CD4-positive, alpha-beta T cell (primary cell): ENCODE measurements at regions not wholly inside any gene's neighbourhood (a gene's known extent, or its start where the extent isn't known, plus 50 kb on each side); places are given as distances from the start of the nearest gene placed in this dataset.

Source experiments
- ATAC-seq: fragments of 200-7000 bp; cut with Tn5 transposase; one replicate; pipeline ENCODE4 v1.10.0; 2022; ENCODE audit warnings: mild to moderate bottlenecking; ENCODE audit not compliant: poor library complexity
- CTCF ChIA-PET: fragments of 350-600 bp; sonication (Branson Sonifier 250); formaldehyde crosslinking; loops from one replicate; lab custom pipeline; 2021; ENCODE audit warnings: antibody characterized with exemption, inconsistent platforms; lab: Charles Lee
- POLR2A ChIA-PET: fragments of 350-600 bp; sonication (Branson Sonifier 250); formaldehyde crosslinking; loops from one replicate; lab custom pipeline; 2021; ENCODE audit warnings: antibody characterized with exemption, inconsistent platforms; lab: Charles Lee
- DNase-seq, 14 experiments: peaks; one replicate each; pipeline ENCODE4 v3.0.0-alpha.2; 2013 to 2020; ENCODE audit warnings: mixed read lengths in 2 of 14
- H3K27ac ChIP-seq, 2 donors: one replicate each; pipeline versions ENCODE4 v1.5.1 to v1.7.0; 2013; ENCODE audit warnings: low read length in 2 of 2, low read depth in 1 of 2, mild to moderate bottlenecking in 1 of 2
- H3K27me3 ChIP-seq, 2 experiments: 1 replicate in 1 of 2; 2 replicates in 1 of 2; pipeline versions ENCODE4 v1.6.1 to v1.7.0; 2013; ENCODE audit warnings: low read length in 2 of 2, control low read depth in 1 of 2, mild to moderate bottlenecking in 1 of 2, moderate library complexity in 1 of 2; ENCODE audit not compliant: insufficient read depth in 2 of 2, control insufficient read depth in 1 of 2
- H3K36me3 ChIP-seq: one replicate; pipeline ENCODE4 v1.6.1; 2013; ENCODE audit warnings: low read length, control low read depth; ENCODE audit not compliant: insufficient read depth
- H3K4me1 ChIP-seq: one replicate; pipeline ENCODE4 v1.6.1; 2013; ENCODE audit warnings: low read length, control low read depth; ENCODE audit not compliant: insufficient read depth
- H3K4me3 ChIP-seq: one replicate; pipeline ENCODE4 v1.5.1; 2013; ENCODE audit warnings: mild to moderate bottlenecking, low read length, moderate library complexity
- H3K9me3 ChIP-seq, 2 experiments: 1 replicate in 1 of 2; 2 replicates in 1 of 2; pipeline versions ENCODE4 v1.6.1 to v1.7.0; 2013; ENCODE audit warnings: low read length in 2 of 2, mild to moderate bottlenecking in 2 of 2, control low read depth in 1 of 2, moderate library complexity in 1 of 2; ENCODE audit not compliant: control insufficient read depth in 1 of 2, insufficient read depth in 1 of 2
- H3K27ac Mint-ChIP-seq: one replicate; pipeline ENCODE4 v1.8.0; 2020; ENCODE audit warnings: mixed read lengths
- H3K27me3 Mint-ChIP-seq: one replicate; pipeline ENCODE4 v1.8.0; 2021; ENCODE audit warnings: mixed read lengths
- H3K36me3 Mint-ChIP-seq: one replicate; pipeline ENCODE4 v1.8.0; 2021; ENCODE audit warnings: low read depth, mixed read lengths
- H3K4me1 Mint-ChIP-seq: one replicate; pipeline ENCODE4 v1.8.0; 2021; ENCODE audit warnings: low read depth, mixed read lengths
- H3K4me3 Mint-ChIP-seq: one replicate; pipeline ENCODE4 v1.8.0; 2020; ENCODE audit warnings: mild to moderate bottlenecking, mixed read lengths
- H3K9me3 Mint-ChIP-seq: one replicate; pipeline ENCODE4 v1.8.0; 2020; ENCODE audit warnings: mixed read lengths
- CTCF ChIP-seq: fragments of 200-600 bp; IDR thresholded peaks from one replicate; pipeline ENCODE4 v1.8.0; 2022; ENCODE audit warnings: antibody characterized with exemption, mild to moderate bottlenecking
- intact Hi-C, 2 experiments: fragments of 100-400 bp; cut with DNase I in 1 of 2; cut with micrococcal nuclease in 1 of 2; formaldehyde crosslinking; loops; one replicate each; pipeline versions ENCODE4 v1.15.1 to v1.9.0; 2023 to 2025; cut with DNase I, micrococcal nuclease

GRCh38 chr2:43082111-43082894 is 144.1 kb downstream of the ZFP36L2 start:
- Mint-ChIP-seq H3K36me3 (no peaks in the 10 kb centered on the region), H3K9me3 (no peaks in the 10 kb centered on the region), H3K4me3 (no peak overlapping the region), H3K27ac (no peak overlapping the region), H3K27me3 (no peaks in the 10 kb centered on the region), H3K4me1 (peaks cover 22% of the 10 kb centered on the region)
- intact Hi-C loops: no loop called here
- Histone ChIP-seq H3K27ac (no peak overlapping the region), H3K27me3 (no peaks in the 10 kb centered on the region), H3K4me3 (no peak overlapping the region), H3K9me3 (no peaks in the 10 kb centered on the region), H3K36me3 (no peaks in the 10 kb centered on the region), H3K4me1 (peaks cover 7% of the 10 kb centered on the region)
- TF ChIP-seq CTCF: no peak
- DNase-seq (no peak), ATAC-seq (no peak)
- ChIA-PET POLR2A (no interaction called here), CTCF (no interaction called here)

- no peak overlapping the region for H3K4me3 Mint-ChIP-seq
- intact Hi-C loops: no loop called here
- TF ChIP-seq CTCF: no peak
- Histone ChIP-seq H3K27me3 (no peaks in the 10 kb centered on the region), H3K27ac (no peak overlapping the region), H3K4me1 (peaks cover 7% of the 10 kb centered on the region), H3K4me3 (no peak overlapping the region), H3K9me3 (no peaks in the 10 kb centered on the region), H3K36me3 (no peaks in the 10 kb centered on the region)
- ChIA-PET CTCF (no interaction called here), POLR2A (no interaction called here)
- no peak overlapping the region for H3K27ac Mint-ChIP-seq
- DNase-seq: no peak
- no peaks in the 10 kb centered on the region for H3K36me3 Mint-ChIP-seq
- no peaks in the 10 kb centered on the region for H3K27me3 Mint-ChIP-seq
- H3K4me1 Mint-ChIP-seq: peaks cover 22% of the 10 kb centered on the region
- no peaks in the 10 kb centered on the region for H3K9me3 Mint-ChIP-seq
- no peak for ATAC-seq
Observed at GRCh38 chr2:43081131-43081765, 145.2 kb downstream of the ZFP36L2 start.

- Mint-ChIP-seq H3K27me3 (no peaks in the 10 kb centered on the region), H3K4me1 (peaks cover 20% of the 10 kb centered on the region), H3K27ac (no peak overlapping the region), H3K36me3 (no peaks in the 10 kb centered on the region), H3K4me3 (no peak overlapping the region), H3K9me3 (no peaks in the 10 kb centered on the region)
- intact Hi-C loops: no loop called here
- DNase-seq (no peak), ATAC-seq (no peak)
- TF ChIP-seq CTCF: no peak
- Histone ChIP-seq H3K27ac (no peak overlapping the region), H3K4me3 (no peak overlapping the region), H3K9me3 (no peaks in the 10 kb centered on the region), H3K4me1 (peaks cover 6% of the 10 kb centered on the region), H3K36me3 (no peaks in the 10 kb centered on the region), H3K27me3 (no peaks in the 10 kb centered on the region)
- CTCF ChIA-PET: interaction anchor here (0.5 kb wide), 1 partner anchor 30 kb away, joined by 3 read pairs; no protein-coding TSS in a partner anchor
- POLR2A ChIA-PET: interaction anchor here (0.7 kb wide), 1 partner anchor 123 kb away, joined by 3 read pairs; no protein-coding TSS in a partner anchor
Observed at GRCh38 chr2:43080571-43081021, 145.8 kb downstream of the ZFP36L2 start.
